Endothelial cell of umbilical vein (primary cell): ENCODE measurements at regions not wholly inside any gene's neighbourhood (a gene's known extent, or its start where the extent isn't known, plus 50 kb on each side); places are given as distances from the start of the nearest gene placed in this dataset.

ENCODE experiments used
- BruUV-seq: library from RNA; stranded (reverse); fragments of 400-500 nt; replicated peaks from 2 replicates; lab custom pipeline; 2021; lab: Mats Ljungman, UMichigan
- CTCF ChIA-PET: fragments of 300-600, 350-600 bp; sonication (Branson Sonifier 250); formaldehyde crosslinking; loops from one replicate; lab custom pipeline; 2021; ENCODE audit warnings: antibody characterized with exemption, inconsistent platforms; lab: Charles Lee
- POLR2A ChIA-PET: fragments of 300-600, 350-600 bp; sonication (Branson Sonifier 250); formaldehyde crosslinking; loops from one replicate; lab custom pipeline; 2021; ENCODE audit warnings: antibody characterized with exemption, inconsistent platforms; lab: Charles Lee
- DNase-seq: peaks from one replicate; pipeline ENCODE4 v3.0.0-alpha.2; 2011; ENCODE audit warnings: low read depth, low spot score
- FAIRE-seq: peaks from 2 replicates; lab custom pipeline; 2011; peaks lifted over from hg19 to GRCh38; lab: Jason Lieb, UNC
- H2AFZ ChIP-seq: 2 replicates; pipeline ENCODE4 v1.6.0; 2012; ENCODE audit warnings: low read depth, low read length, control low read depth, inconsistent platforms
- H3K27ac ChIP-seq: 2 replicates; pipeline ENCODE4 v1.5.1; 2011; ENCODE audit warnings: low read depth, mild to moderate bottlenecking, control low read depth, low read length, moderate library complexity; ENCODE audit not compliant: insufficient read depth
- H3K27me3 ChIP-seq, 2 experiments: 2 replicates each; pipeline versions ENCODE4 v1.6.0 to v1.6.1; 2011; ENCODE audit warnings: low read length in 2 of 2, mixed read lengths in 1 of 2; ENCODE audit not compliant: control insufficient read depth in 2 of 2, insufficient read depth in 2 of 2
- H3K36me3 ChIP-seq, 2 experiments: 2 replicates in 1 of 2; 3 replicates in 1 of 2; pipeline ENCODE4 v1.5.1; 2011; ENCODE audit warnings: low read length in 2 of 2, mild to moderate bottlenecking in 1 of 2, moderate library complexity in 1 of 2; ENCODE audit not compliant: control insufficient read depth in 2 of 2, insufficient read depth in 2 of 2; ENCODE audit errors: extremely low read depth in 1 of 2
- H3K4me1 ChIP-seq: 3 replicates; pipeline ENCODE4 v1.5.1; 2011; ENCODE audit warnings: mild to moderate bottlenecking, low read length; ENCODE audit not compliant: control insufficient read depth, insufficient read depth; ENCODE audit errors: extremely low read depth
- H3K4me2 ChIP-seq: 2 replicates; pipeline ENCODE4 v1.6.1; 2011; ENCODE audit warnings: low read length, control low read depth, mixed read lengths; ENCODE audit not compliant: insufficient read depth
- H3K4me3 ChIP-seq, 3 experiments: fragments of 200-600 bp in 1 of 3; sonication (generic), shearing (Covaris generic) in 1 of 3; replicated peaks in 1 of 3; 2 replicates each; pipeline ENCODE4 v1.5.1; 2011 to 2016; ENCODE audit warnings: control low read depth in 3 of 3, low read length in 3 of 3, mild to moderate bottlenecking in 2 of 3, inconsistent platforms in 1 of 3, low read depth in 1 of 3, moderate library complexity in 1 of 3; ENCODE audit not compliant: insufficient read depth in 1 of 3
- H3K79me2 ChIP-seq: 2 replicates; pipeline ENCODE4 v1.6.0; 2012; ENCODE audit warnings: low read length, inconsistent platforms; ENCODE audit not compliant: control insufficient read depth, insufficient read depth
- H3K9ac ChIP-seq: replicated peaks from 2 replicates; pipeline ENCODE3; 2011; ENCODE audit warnings: low read length, control low read depth; ENCODE audit not compliant: insufficient read depth; ENCODE audit errors: extremely low read depth
- H3K9me1 ChIP-seq: replicated peaks from 3 replicates; pipeline ENCODE4 v1.6.0; 2011; ENCODE audit warnings: mild to moderate bottlenecking, low read length; ENCODE audit not compliant: control insufficient read depth, insufficient read depth; ENCODE audit errors: extremely low read depth
- H3K9me3 ChIP-seq: replicated peaks from 2 replicates; pipeline ENCODE4 v1.5.1; 2012; ENCODE audit warnings: low read length, inconsistent platforms; ENCODE audit not compliant: control insufficient read depth, insufficient read depth
- H4K20me1 ChIP-seq: replicated peaks from 2 replicates; pipeline ENCODE3; 2011; ENCODE audit warnings: mild to moderate bottlenecking, low read length; ENCODE audit not compliant: control insufficient read depth, insufficient read depth; ENCODE audit errors: extremely low read depth
- EZH2 ChIP-seq: IDR thresholded peaks from 2 replicates; pipeline ENCODE4 v1.6.1; 2012; ENCODE audit warnings: borderline replicate concordance, low read depth, mild to moderate bottlenecking, moderate library complexity, low read length, inconsistent platforms; ENCODE audit not compliant: severe bottlenecking
- FOS ChIP-seq: IDR thresholded peaks from 2 replicates; pipeline ENCODE4 v1.6.1; 2011; ENCODE audit warnings: mild to moderate bottlenecking, low read length, moderate library complexity, borderline replicate concordance; ENCODE audit not compliant: insufficient read depth
- GATA2 ChIP-seq: IDR thresholded peaks from 2 replicates; pipeline ENCODE4 v1.7.0; 2011; ENCODE audit warnings: low read depth, mild to moderate bottlenecking, moderate library complexity, mixed read lengths, low read length; ENCODE audit not compliant: insufficient read length, insufficient read depth
- JUN ChIP-seq: IDR thresholded peaks from 2 replicates; pipeline ENCODE4 v1.6.1; 2011; ENCODE audit warnings: borderline replicate concordance, low read depth; ENCODE audit not compliant: insufficient read length, insufficient read depth
- MAX ChIP-seq: IDR thresholded peaks from 2 replicates; pipeline ENCODE4 v1.6.1; 2011; ENCODE audit not compliant: insufficient read depth, insufficient read length
- MYC ChIP-seq: IDR thresholded peaks from one replicate; pipeline ENCODE4 v1.6.1; 2011; ENCODE audit warnings: mild to moderate bottlenecking, low read depth, low read length
- POLR2A ChIP-seq: IDR thresholded peaks from 2 replicates; pipeline ENCODE4 v1.6.1; 2012; ENCODE audit warnings: low read depth, mild to moderate bottlenecking, control low read depth, low read length
- POLR2AphosphoS5 ChIP-seq: IDR thresholded peaks from 2 replicates; pipeline ENCODE4 v1.6.1; 2012; ENCODE audit warnings: low read depth, mild to moderate bottlenecking, control low read depth, low read length, moderate library complexity; ENCODE audit not compliant: insufficient read depth
- dilution Hi-C: fragments of 300-500 bp; cut with MboI; formaldehyde crosslinking; loops from one replicate; pipeline ENCODE4 v1.15.0; 2019; ENCODE audit warnings: low sequenced_read_pairs; ENCODE audit not compliant: extremely low pct_ligation_motif_present
- intact Hi-C: fragments of 100-400 bp; cut with micrococcal nuclease; formaldehyde crosslinking; loops from one replicate; pipeline ENCODE4 v1.10.0; 2022

DNA sequence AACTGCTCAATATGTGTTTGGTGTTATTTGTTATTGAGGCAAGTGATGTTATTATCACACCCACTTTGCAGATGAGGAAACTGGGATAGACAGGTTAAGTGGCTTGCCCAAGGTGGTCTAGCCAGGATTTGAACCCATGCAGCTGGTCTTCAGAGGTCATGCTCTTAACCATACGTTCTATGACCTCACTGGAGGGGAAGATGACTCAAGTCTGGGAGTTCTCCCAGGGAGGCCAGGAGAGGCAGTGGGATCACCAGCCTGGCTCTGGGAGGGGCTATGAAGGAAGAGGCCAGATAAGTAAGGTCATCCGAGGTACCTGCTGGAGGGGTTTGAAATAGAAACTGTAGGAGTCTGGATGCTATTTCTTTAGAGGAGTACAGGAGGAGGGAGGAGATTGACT lies 95.3 kb downstream of the NAV1 start:
- dilution Hi-C loops (no loop called here), intact Hi-C loops (no loop called here)
- Histone ChIP-seq H4K20me1 (no peaks in the 10 kb centered on the region), H2AFZ (no peak overlapping the region), H3K4me1 (peaks cover 56% of the 10 kb centered on the region), H3K27me3 (no peaks in the 10 kb centered on the region), H3K27ac (peak overlapping the region; percentile 48), H3K9me1 (no peaks in the 10 kb centered on the region), H3K4me2 (peak overlapping the region; percentile 40), H3K9ac (no peak overlapping the region), H3K4me3 (no peak overlapping the region), H3K79me2 (peaks cover 38% of the 10 kb centered on the region), H3K36me3 (no peaks in the 10 kb centered on the region), H3K9me3 (no peaks in the 10 kb centered on the region)
- no TSS peak for BruUV-seq
- ChIA-PET POLR2A (no interaction called here), CTCF (interaction anchor here (1.4 to 2.9 kb wide), 2 partner anchors 15 to 30 kb away, joined by 4 to 22 read pairs; no protein-coding TSS in a partner anchor)
- peak; percentile 87 for FAIRE-seq
- TF ChIP-seq MAX: no peak
- peak; percentile 67 for TF ChIP-seq FOS
- TF ChIP-seq GATA2: peak; percentile 38
- TF ChIP-seq MYC: no peak
- peak; percentile 45 for TF ChIP-seq JUN
- TF ChIP-seq EZH2: no peak
- TF ChIP-seq POLR2AphosphoS5: peak; percentile 48
- peak; percentile 56 for DNase-seq

- FAIRE-seq (no peak), DNase-seq (peak; percentile 41)
- intact Hi-C loops (loop anchor here (1.0 to 5.0 kb wide), 8 partner anchors 12 to 156 kb away; no protein-coding TSS in a partner anchor), dilution Hi-C loops (no loop called here)
- peak overlapping the region in 1 of 3 experiments; percentile 20 for H3K4me3 ChIP-seq
- H3K9me1 ChIP-seq: no peaks in the 10 kb centered on the region
- H3K36me3 ChIP-seq: no peaks in the 10 kb centered on the region
- peak overlapping the region; percentile 77 for H3K9ac ChIP-seq
- TF ChIP-seq POLR2A (no peak), MAX (no peak), FOS (no peak)
- peaks cover 40% of the 10 kb centered on the region for H3K79me2 ChIP-seq
- no peaks in the 10 kb centered on the region for H3K9me3 ChIP-seq
- CTCF ChIA-PET: interaction anchor here (0.9 to 2.9 kb wide), 14 partner anchors 11 to 159 kb away, joined by 3 to 22 read pairs (median 5); no protein-coding TSS in a partner anchor
- H3K27me3 ChIP-seq: no peaks in the 10 kb centered on the region
- peak overlapping the region; percentile 77 for H3K4me2 ChIP-seq
- peaks cover 56% of the 10 kb centered on the region for H3K4me1 ChIP-seq
- BruUV-seq: TSS peak; percentile 87
- POLR2A ChIA-PET: interaction anchor here (2.0 kb wide), 1 partner anchor 14 kb away, joined by 6 read pairs; no protein-coding TSS in a partner anchor
- H4K20me1 ChIP-seq: no peaks in the 10 kb centered on the region
- no peak overlapping the region for H2AFZ ChIP-seq
- peak overlapping the region; percentile 91 for H3K27ac ChIP-seq
These were observed 97.2 kb downstream of the NAV1 start for GRCh38 chr1:201636097-201636496.
